HG02981 (cell line): ENCODE measurements at regions not wholly inside any gene's neighbourhood (a gene's known extent, or its start where the extent isn't known, plus 50 kb on each side); places are given as distances from the start of the nearest gene placed in this dataset.
A peak's percentile ranks its signal among the peaks of the same experiment; 100 is the strongest.
"Not testable (repeated sequence)": the region's sequence is repeated elsewhere in the genome, so short reads cannot be mapped to it uniquely, and the experiment has no call there.

Source experiments
- ATAC-seq: cut with Tn5 transposase; IDR thresholded peaks from one replicate; pipeline ENCODE4 v1.9.1; 2021; ENCODE audit warnings: mild to moderate bottlenecking, moderate library complexity; ENCODE audit not compliant: unreplicated experiment

- ATAC-seq = no peak
Observed at GRCh38 chrX:138014577-138014976, 448.6 kb downstream of the ZIC3 start.

- ATAC-seq = no peak
Observed at GRCh38 chrX:138018145-138018799, 452.3 kb downstream of the ZIC3 start.

GRCh38 chrX:138020941-138021340 is 455.0 kb downstream of the ZIC3 start:
- ATAC-seq = no peak

- no peak for ATAC-seq
Observed at GRCh38 chrX:138026211-138026610, 460.3 kb downstream of the ZIC3 start.

- no peak for ATAC-seq
Observed at GRCh38 chrX:138031715-138032114, 465.8 kb downstream of the ZIC3 start.

GRCh38 chrX:138034136-138034535 is 468.2 kb downstream of the ZIC3 start:
- ATAC-seq = no peak

GRCh38 chrX:138037548-138037947 is 471.6 kb downstream of the ZIC3 start:
- ATAC-seq = no peak

GRCh38 chrX:138057883-138058282 is 492.0 kb downstream of the ZIC3 start:
- ATAC-seq = no peak

GRCh38 chrX:138058931-138059330 is 493.0 kb downstream of the ZIC3 start:
- no peak for ATAC-seq

GRCh38 chrX:138067415-138067814 is 501.5 kb downstream of the ZIC3 start:
- ATAC-seq = no peak

- ATAC-seq = no peak
Observed at GRCh38 chrX:138073626-138074025, 507.7 kb downstream of the ZIC3 start.

GRCh38 chrX:138082251-138082650 is 516.3 kb downstream of the ZIC3 start:
- no peak for ATAC-seq

GRCh38 chrX:138082896-138083295 is 517.0 kb downstream of the ZIC3 start:
- no peak for ATAC-seq

GRCh38 chrX:138110910-138111309 is 545.0 kb downstream of the ZIC3 start:
- ATAC-seq = not testable (repeated sequence)

- ATAC-seq = no peak
Observed at GRCh38 chrX:138127314-138127713, 561.4 kb downstream of the ZIC3 start.

GRCh38 chrX:138128027-138128671 is 562.2 kb downstream of the ZIC3 start:
- ATAC-seq = peak; percentile 85

GRCh38 chrX:138150709-138151108 is 560.8 kb downstream of the FGF13 start:
- no peak for ATAC-seq

- ATAC-seq = no peak
Observed at GRCh38 chrX:138157850-138158249, 553.7 kb downstream of the FGF13 start.

GRCh38 chrX:138191998-138192397 is 519.5 kb downstream of the FGF13 start:
- no peak for ATAC-seq

- ATAC-seq = no peak
Observed at GRCh38 chrX:138229718-138230117, 481.8 kb downstream of the FGF13 start.

- no peak for ATAC-seq
Observed at GRCh38 chrX:138240266-138240665, 471.3 kb downstream of the FGF13 start.

- no peak for ATAC-seq
Observed at GRCh38 chrX:138254001-138254400, 457.5 kb downstream of the FGF13 start.

- no peak for ATAC-seq
Observed at GRCh38 chrX:138255373-138255772, 456.1 kb downstream of the FGF13 start.
